ENCODE measurements at regions not wholly inside any gene's neighbourhood (a gene's known extent, or its start where the extent isn't known, plus 50 kb on each side); places are given as distances from the start of the nearest gene placed in this dataset.

DNA sequence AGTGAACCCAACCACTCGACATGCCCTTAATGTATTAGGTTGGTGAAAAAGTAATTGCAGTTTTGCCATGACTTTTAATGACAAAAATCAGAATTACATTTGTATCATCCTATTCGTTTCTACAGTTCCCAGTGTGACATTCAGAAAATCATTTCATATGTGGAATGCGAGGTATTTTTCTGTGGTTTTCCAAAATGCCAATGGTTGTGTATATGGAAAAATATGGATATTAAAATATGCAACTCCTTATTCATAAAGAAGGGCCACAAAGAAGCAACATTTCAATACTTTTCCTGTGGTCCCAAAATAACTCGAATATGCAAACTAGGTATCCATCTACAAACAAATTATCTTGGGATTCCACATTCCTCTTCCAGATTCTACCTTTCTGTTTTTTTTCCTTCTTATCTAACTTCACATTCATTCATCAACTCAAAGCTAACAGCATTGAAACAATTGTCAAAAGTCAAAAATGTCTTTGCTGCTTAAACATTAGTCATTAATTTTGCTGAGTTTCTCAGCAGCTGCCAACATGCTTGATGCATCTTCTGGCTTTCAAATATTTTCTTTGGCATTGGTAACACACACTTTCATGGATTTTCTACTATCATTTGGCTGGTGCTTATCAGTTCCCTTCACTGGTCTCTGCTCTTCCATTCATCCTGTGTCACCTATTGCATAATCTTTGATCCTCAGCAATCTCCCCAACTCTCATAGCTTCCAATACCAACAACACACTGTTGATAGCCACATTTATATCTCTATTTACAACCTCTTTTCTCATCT is 1445.4 kb downstream of the EFNB2 start:
- peak; percentile 3 to 6 for DNase-seq (ENCODE audit: low read depth in 2 of 2)
- TF ChIP-seq, protein P1, sequence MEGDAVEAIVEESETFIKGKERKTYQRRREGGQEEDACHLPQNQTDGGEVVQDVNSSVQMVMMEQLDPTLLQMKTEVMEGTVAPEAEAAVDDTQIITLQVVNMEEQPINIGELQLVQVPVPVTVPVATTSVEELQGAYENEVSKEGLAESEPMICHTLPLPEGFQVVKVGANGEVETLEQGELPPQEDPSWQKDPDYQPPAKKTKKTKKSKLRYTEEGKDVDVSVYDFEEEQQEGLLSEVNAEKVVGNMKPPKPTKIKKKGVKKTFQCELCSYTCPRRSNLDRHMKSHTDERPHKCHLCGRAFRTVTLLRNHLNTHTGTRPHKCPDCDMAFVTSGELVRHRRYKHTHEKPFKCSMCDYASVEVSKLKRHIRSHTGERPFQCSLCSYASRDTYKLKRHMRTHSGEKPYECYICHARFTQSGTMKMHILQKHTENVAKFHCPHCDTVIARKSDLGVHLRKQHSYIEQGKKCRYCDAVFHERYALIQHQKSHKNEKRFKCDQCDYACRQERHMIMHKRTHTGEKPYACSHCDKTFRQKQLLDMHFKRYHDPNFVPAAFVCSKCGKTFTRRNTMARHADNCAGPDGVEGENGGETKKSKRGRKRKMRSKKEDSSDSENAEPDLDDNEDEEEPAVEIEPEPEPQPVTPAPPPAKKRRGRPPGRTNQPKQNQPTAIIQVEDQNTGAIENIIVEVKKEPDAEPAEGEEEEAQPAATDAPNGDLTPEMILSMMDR (IDR thresholded peaks at IDR 0.05; ENCODE audit: low read depth, low read length) = no peak
- H3K4me3 ChIP-seq (replicated peaks in 1 of 2; ENCODE audit: low read depth in 2 of 2, low read length in 2 of 2) = no peak overlapping the region

DNA sequence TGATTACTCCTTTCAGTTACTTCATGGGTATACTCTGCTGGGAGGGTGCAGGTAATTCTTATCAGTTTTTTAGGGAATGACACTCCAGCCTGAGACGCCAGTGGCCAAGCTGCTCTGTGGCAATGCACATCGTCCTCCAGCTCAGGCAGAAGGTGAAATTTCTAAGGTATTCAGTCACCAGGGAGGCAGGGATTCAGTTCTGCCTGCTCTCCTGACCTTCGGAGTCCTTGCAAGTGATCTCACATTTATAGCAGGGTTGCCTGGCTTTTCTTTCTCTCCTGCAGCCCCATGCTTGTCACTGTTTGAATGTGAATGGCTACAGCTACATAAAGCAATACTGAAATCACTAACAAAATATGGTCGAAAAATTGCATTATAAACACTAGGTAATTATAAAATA is 1447.5 kb downstream of the EFNB2 start:
- no peak for DNase-seq (ENCODE audit: low read depth in 2 of 2)
- TF ChIP-seq, protein P1 (IDR thresholded peaks at IDR 0.05; ENCODE audit: low read depth, low read length) = no peak
- H3K4me3 ChIP-seq (replicated peaks in 1 of 2; ENCODE audit: low read depth in 2 of 2, low read length in 2 of 2) = no peak overlapping the region

DNA sequence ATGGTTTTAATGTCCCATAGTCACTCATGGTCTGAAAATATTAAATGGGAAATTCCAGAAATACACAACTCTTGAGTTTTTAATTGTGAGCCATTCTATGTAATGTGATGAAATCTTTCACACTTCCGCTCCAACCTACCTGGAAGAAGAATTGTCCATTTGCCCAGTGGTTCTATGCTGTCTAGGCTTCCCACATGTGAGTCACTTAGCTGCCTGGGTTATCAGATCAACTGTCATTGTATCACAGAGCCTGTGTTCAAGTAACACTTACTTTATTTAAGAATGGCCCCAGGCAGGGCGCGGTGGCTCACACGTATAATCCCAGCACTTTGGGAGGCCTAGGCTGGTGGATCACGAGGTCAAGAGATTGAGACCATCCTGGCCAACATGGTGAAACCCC is 1450.5 kb downstream of the EFNB2 start:
- no peak overlapping the region for H3K4me3 ChIP-seq (replicated peaks in 1 of 2; ENCODE audit: low read depth in 2 of 2, low read length in 2 of 2)
- TF ChIP-seq, protein P1 (IDR thresholded peaks at IDR 0.05; ENCODE audit: low read depth, low read length) = no peak
- no peak for DNase-seq (ENCODE audit: low read depth in 2 of 2)

DNA sequence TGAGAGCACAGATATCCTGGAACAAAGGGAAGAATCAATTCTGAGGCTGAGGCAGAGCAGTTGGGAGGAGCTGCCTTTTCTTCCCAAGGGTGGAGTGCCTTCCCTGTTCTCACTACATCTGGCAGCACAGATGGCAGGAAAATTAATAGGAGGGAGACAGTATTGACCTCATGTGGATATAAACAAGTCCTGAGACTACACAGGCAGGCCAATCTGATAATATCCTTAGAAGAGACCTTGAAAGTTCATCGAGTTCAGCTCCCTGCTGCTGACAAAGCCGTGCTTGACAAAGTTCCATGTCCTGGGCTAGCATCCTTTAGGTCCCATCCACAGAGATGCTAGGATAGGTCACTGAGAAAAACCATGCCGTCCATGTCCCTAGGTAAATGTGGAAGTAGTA is 1451.5 kb downstream of the EFNB2 start:
- no peak overlapping the region for H3K4me3 ChIP-seq (replicated peaks in 1 of 2; ENCODE audit: low read depth in 2 of 2, low read length in 2 of 2)
- no peak for DNase-seq (ENCODE audit: low read depth in 2 of 2)
- TF ChIP-seq, protein P1 (IDR thresholded peaks at IDR 0.05; ENCODE audit: low read depth, low read length) = no peak

DNA sequence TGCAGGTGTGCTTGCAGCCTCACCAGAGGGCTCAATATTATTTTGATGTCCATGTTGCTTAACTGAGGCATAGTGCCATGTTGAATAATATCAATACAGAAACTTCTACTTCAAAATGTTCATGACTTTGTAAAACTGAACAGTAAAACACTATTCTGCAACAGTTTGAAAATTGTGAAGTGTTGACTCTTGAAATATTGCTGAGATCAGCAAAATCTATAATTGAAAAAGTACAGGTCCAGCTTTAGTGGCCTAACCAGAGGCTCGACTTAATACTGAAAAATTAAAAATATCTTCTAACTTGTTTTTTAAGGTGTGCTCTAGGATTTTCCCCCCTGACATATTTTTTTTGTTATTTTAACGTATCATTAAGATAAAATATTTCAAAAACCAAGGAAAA is 1460.7 kb downstream of the EFNB2 start:
- no peak overlapping the region for H3K4me3 ChIP-seq (replicated peaks in 1 of 2; ENCODE audit: low read depth in 2 of 2, low read length in 2 of 2)
- TF ChIP-seq, protein P1 (IDR thresholded peaks at IDR 0.05; ENCODE audit: low read depth, low read length) = no peak
- no peak for DNase-seq (ENCODE audit: low read depth in 2 of 2)

DNA sequence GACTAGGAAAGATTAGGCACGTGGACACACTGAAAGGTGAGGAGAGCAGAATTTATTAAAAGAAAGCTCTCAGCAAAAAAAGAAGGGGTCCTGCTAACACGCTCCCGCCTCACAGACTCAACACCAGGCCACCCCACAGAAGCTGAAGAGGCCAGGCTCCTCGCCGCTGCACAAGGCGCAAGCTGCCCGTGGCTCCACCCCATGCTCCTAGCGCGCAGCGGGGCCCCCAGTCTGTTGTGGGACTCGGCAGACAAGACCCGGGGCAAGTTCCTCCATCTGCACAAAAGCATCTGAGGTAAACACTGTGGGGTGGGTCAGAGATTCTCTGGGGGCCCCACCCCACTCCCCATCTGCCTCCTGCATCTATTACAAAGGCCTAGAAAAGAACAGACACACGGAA is 1462.4 kb downstream of the EFNB2 start:
- TF ChIP-seq, protein P1 (IDR thresholded peaks at IDR 0.05; ENCODE audit: low read depth, low read length) = no peak
- no peak overlapping the region for H3K4me3 ChIP-seq (replicated peaks in 1 of 2; ENCODE audit: low read depth in 2 of 2, low read length in 2 of 2)
- no peak for DNase-seq (ENCODE audit: low read depth in 2 of 2)

DNA sequence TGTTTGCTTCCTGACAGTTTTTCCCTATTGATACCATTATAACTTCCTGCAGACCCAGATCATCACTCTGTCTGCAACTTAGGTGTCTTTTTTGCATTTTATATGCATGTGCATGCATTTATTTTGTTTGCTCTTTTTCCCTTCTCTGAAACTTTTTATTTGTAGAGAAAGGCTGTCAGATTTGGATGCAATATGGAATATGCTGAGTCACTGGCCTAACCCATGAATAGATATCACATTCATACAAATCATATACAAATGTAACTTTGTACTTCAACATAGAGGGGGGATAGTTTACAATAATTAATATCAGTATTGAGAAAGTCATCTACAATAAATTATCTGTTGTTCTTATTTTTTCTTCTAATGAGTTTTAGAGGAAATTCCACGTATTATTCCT is 1465.0 kb downstream of the EFNB2 start:
- no peak overlapping the region for H3K4me3 ChIP-seq (replicated peaks in 1 of 2; ENCODE audit: low read depth in 2 of 2, low read length in 2 of 2)
- peak in 1 of 2 donors; percentile 9 for DNase-seq (ENCODE audit: low read depth in 2 of 2)
- TF ChIP-seq, protein P1 (IDR thresholded peaks at IDR 0.05; ENCODE audit: low read depth, low read length) = no peak
